Stimulated activated CD4-positive, alpha-beta T cell treated with anti-CD3 and anti-CD28 coated beads, Interleukin-2, amount 100 ng/mL, for 24 hours (primary cell): ENCODE measurements at regions not wholly inside any gene's neighbourhood (a gene's known extent, or its start where the extent isn't known, plus 50 kb on each side); places are given as distances from the start of the nearest gene placed in this dataset.
"Not testable (repeated sequence)": the region's sequence is repeated elsewhere in the genome, so short reads cannot be mapped to it uniquely, and the experiment has no call there.

Source experiments
- DNase-seq, 2 donors: peaks; one replicate each; pipeline ENCODE4 v3.0.0-alpha.2; 2020

GRCh38 chr3:118244761-118245160 is 789.9 kb downstream of the IGSF11 start:
- no peak for DNase-seq

GRCh38 chr3:118245312-118245711 is 789.3 kb downstream of the IGSF11 start:
- no peak for DNase-seq

- not testable (repeated sequence) for DNase-seq
Measured at GRCh38 chr3:118258850-118259249, 775.8 kb downstream of the IGSF11 start.

GRCh38 chr3:118262800-118263402 is 771.7 kb downstream of the IGSF11 start:
- DNase-seq: no peak

DNA sequence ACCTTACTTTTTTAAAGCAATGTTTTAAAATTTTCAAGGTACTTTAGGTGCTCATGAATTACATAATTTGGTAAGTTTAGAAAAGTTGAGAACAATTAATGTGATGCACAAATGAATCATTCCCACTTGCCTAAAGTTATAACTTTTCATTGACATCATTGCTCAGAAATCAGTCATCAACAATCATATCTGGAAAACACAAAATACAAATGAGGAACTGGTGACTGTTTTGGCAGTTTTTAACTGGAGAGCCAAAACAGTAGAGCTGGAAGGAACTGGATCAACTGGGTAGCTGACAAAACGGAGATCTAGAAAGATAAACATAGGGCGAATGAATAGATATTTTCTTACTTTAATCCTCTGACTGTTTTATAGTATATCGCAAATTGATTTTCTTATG is 767.1 kb downstream of the IGSF11 start:
- DNase-seq: no peak

- DNase-seq: no peak
Measured at GRCh38 chr3:118269537-118270125, 765.0 kb downstream of the IGSF11 start.

GRCh38 chr3:118272991-118273390 is 761.7 kb downstream of the IGSF11 start:
- no peak for DNase-seq

DNA sequence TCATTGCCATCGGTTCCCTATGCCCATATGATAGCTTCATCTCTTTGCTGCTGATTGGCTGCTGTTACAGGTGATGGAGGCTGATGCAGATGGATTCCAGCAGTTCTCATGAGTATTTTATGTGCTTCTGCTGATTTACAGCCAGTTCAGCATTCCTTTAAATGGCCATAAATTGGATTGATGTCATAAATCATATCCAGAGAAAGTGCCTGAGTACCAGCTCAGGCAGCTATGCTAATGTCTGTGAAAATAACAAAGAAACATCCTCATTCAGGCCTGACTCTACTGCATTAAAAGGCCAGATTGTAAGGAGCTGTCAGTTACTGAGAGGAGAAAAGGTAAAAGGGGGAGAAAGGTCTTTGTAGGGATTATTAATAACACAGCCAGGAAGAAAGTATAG is 756.8 kb downstream of the IGSF11 start:
- DNase-seq: no peak

DNA sequence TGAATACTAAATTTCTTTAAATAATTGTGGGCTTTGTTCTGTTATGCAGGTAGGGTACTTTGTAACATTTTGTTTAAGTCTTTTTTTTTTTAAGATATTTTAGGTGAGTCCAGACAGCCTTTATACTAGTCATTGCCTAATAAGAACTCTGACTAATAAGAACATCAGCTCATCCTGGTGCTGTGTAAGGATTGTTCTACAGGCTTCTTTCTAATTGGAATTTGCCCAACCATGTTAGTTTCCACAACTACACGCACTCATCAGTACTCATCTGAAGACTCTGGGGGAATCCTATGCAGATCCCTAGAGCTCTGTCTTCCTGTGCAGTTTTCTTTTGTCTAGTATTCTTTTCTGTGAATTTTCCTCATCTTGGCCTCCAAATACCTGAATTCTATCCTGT is 741.8 kb downstream of the IGSF11 start:
- DNase-seq: no peak

DNA sequence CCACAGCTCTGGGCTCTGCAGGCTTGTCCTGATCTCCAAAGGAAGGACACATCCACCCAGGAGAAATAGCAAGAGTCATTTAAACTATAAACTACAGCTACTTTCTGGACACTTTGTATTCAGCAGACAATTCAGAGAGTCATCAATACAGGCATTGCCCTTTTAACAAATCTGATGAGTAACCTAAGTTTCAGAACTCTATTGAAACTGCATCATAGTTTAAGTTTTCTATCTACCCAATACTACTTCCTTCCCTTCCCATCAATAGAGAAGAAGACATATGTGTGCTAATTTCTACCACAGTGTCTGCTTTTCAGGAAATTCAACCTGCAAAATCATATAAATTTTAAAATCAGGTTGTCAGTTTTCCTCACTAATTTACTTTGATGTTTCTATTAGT is 736.5 kb downstream of the IGSF11 start:
- no peak for DNase-seq

GRCh38 chr3:118304557-118304956 is 730.1 kb downstream of the IGSF11 start:
- DNase-seq: no peak

GRCh38 chr3:118332699-118333098 is 701.9 kb downstream of the IGSF11 start:
- no peak for DNase-seq

DNA sequence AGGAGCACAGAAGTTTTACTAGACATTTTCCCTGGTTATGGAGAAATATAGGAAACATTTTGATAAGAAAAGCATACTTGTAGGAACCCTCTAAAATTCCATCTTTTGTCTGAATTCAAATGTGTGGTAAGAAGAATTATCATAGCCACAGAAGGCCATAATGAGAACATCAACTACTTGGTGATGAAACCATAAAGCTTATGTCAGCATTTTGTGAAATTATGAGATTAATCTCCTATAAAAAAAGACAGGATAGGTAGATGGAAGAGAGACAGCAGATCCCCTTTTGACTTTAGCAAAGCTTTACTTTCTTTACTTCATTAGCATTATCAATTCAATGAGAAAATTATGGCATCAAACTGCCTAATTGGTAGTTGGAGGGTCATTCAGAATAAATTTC is 697.0 kb downstream of the IGSF11 start:
- DNase-seq: no peak

DNA sequence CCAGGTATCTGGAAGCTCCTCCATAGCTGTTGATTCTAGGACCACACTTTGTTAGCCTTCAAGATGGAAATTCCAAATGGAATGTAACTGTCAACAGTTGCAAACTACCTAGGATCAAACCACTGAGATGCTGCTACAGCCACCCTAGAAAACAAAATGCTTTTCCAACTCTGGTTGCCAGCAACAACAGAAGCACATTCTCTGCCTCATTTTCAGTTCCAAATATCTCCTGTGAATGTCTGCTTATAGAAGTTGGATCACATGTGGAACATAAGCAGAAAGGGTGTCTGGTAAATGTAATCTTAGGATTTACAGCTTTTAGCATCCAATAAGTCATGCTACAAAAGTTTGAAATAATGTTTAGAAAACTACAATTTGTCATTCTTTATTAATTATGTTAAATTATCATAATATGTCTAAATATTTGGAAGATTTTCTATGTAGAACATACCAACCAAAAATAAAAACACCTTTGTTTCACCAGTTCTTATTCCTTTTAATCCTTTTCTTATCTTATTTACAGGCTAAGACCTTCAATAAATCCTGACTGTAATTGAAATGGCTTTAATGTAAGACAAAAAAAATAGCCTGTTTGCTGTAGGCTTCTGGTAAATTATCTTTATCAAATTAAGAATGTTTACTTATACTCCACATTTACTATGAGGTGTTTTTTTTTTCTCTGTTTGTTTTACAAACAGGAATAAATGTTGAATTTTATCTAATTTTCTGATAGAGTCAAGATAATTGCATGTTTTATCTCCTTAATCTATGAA is 687.1 kb downstream of the IGSF11 start:
- no peak for DNase-seq

GRCh38 chr3:118348169-118348557 is 686.5 kb downstream of the IGSF11 start:
- no peak for DNase-seq

GRCh38 chr3:118354556-118354955 is 680.1 kb downstream of the IGSF11 start:
- DNase-seq: no peak

GRCh38 chr3:118369892-118370491 is 664.7 kb downstream of the IGSF11 start:
- no peak for DNase-seq

- DNase-seq: no peak
Measured at GRCh38 chr3:118380576-118380975, 654.1 kb downstream of the IGSF11 start.

DNA sequence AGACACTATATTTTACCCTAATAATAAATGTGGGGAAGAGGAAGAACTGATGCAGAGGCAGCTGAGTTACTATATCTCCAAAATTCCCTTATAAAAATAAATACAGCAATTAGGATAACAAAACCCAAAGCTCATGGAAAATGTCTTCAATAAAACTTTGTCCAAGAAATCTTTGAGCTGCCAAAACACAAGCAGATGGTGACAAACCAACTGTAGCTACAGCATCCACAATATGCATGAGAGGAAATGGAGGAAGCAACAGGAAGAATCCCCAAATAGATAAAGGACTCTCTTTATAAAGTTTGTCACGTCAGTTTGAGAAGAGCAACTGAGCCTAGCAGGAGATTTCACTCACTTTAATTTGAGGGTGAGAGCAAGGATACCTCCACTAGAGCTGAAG is 638.2 kb downstream of the IGSF11 start:
- no peak for DNase-seq

DNA sequence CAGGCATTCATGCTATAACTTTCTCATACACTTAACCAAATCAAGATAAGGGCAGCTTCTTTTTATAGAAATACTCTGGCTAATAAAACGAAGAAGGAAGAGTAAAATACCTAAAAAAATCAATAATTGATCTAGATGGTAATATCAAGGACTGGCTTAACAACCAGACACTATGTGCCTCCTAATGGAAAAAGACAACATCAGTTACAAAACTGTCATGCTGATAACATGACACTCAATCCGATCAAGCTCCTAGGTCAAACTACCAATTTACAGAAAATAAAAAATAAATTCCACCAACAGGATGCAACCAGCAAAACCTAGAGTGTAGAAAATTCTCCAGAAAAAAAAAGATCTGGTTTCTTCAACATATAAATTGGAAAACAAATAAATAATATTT is 634.6 kb downstream of the IGSF11 start:
- no peak for DNase-seq

DNA sequence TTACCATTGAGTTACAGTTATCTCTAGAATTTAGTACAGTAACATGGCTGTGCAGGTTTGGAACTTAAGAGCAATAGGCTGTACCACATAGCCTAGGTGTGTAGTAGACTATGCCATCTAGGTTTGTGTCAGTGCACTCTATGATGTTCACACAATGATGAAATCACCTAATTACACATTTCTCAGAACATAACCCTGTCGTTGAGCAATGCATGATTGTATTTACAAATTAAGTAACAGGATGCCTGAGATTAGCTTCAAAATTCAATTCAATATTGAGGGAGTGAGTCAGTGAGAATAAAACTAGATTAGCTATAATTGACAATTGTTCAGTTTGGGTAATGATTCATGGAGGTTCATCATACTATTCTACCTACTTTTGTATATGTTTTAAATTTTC is 633.8 kb downstream of the IGSF11 start:
- no peak for DNase-seq

DNA sequence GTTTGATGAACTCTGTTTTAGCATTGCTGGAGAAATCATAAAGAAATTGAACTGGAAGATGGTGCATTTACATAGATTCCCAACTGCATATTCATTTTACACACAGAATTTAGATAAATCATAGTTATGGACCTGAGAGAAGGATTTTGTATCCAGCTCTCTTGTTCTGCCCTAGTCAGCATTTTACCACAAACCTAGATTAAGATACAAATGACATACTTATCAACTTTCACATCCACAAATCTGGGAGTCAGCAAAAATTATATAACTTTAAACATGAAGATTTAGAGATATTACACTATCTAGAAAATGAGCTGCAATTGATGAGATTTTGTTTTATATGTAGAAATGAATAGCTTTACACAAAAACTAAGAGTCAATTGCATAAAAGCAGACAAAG is 632.8 kb downstream of the IGSF11 start:
- DNase-seq: no peak

GRCh38 chr3:118402971-118403370 is 631.7 kb downstream of the IGSF11 start:
- no peak for DNase-seq

DNA sequence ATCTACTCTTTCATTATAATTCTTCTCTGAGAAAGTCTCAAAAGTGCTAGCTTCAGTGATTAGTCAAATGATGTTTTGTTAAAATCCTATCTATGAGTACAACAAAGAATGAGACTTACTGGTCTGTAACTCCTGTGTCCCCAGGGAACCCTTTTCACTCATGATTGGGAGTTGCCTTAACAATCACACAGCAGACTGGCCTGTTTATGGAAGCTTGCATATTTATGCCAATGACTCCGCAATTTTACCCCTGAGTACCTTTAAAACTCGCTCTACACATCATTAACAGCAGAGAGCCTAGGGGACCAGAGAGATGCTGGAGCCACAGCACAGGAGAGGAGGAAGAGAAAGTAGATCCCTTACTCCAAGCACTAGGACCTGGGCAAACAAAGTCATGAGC is 628.1 kb downstream of the IGSF11 start:
- no peak for DNase-seq
